ENCODE measurements at regions not wholly inside any gene's neighbourhood (a gene's known extent, or its start where the extent isn't known, plus 50 kb on each side); places are given as distances from the start of the nearest gene placed in this dataset.

DNA sequence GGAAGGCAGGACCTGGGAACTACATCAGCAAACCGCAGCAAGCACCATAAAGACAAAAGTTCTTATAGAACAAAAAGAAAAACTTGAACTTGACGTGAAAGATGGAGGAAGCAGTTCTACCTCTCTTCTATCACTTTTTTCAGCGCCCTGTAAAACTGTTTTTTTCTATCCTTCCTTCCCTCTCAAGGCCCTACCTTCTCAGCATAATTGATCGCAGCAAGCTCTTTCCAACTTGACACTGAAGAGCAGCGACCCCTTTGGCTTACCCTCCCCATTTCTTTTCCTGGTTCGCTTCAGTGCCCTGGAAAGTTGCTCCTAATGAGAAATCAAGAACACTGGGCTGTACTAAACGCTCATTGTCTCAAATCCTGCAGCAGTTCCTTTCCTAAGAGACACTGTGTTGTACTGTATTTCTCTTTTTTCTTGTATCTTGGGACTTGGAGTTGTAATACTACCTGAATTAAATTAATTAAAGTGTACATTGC is 150.6 kb upstream of the SLC4A4 start:
- Histone ChIP-seq H3K36me3 (ENCODE audit: control insufficient read depth in 3 of 3, insufficient read depth in 2 of 3, low read depth in 1 of 3, low read length in 3 of 3) (no peaks in the 10 kb centered on the region), H3K4me3 (ENCODE audit: low read depth in 1 of 3, low read length in 3 of 3) (peak overlapping the region in 2 of 3 donors; percentile 85 to 93), H3K4me1 (ENCODE audit: control insufficient read depth in 3 of 3, insufficient read depth in 2 of 3, low read depth in 1 of 3, low read length in 2 of 3) (peaks cover 0 to 2% (median 0%) of the 10 kb centered on the region in 3 donors), H3K9me3 (ENCODE audit: control insufficient read depth in 2 of 2, insufficient read depth in 1 of 2, low read depth in 1 of 2, low read length in 1 of 2) (no peaks in the 10 kb centered on the region), H3K27ac (ENCODE audit: low read depth in 1 of 3, low read length in 2 of 3) (peak overlapping the region; percentile 27 to 82 (median 65)), H3K27me3 (ENCODE audit: control insufficient read depth in 3 of 3, insufficient read depth in 3 of 3, low read length in 3 of 3) (peaks cover 0 to 4% (median 0%) of the 10 kb centered on the region in 3 donors)
- FAIRE-seq (no peak), DNase-seq (peak in 1 of 2 donors; percentile 24)
- 6 to 19% (median 11%) methylated on average over 7 of the region's 7 CpGs for WGBS, 3 donors

DNA sequence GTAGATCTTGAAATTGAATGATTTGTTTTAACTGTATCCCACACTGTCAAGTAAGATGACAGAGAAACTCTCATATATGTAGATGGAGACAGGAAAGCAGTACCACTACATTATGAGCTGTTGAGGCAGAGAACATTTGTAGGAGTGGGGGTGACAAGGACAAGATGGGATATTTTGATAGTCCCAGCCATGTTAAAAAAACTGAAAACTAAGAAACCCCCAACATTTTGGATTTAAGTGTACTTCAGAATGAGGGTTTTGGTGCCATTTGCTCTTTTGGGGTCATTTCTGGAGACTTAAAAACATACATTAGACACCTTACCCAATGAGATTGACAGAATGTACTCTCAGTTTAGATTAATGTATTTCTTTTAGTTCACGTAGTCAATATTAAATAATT is 149.9 kb upstream of the SLC4A4 start:
- peaks cover 0 to 2% (median 0%) of the 10 kb centered on the region in 3 donors for H3K4me1 ChIP-seq (ENCODE audit: control insufficient read depth in 3 of 3, insufficient read depth in 2 of 3, low read depth in 1 of 3, low read length in 2 of 3)
- no peaks in the 10 kb centered on the region for H3K36me3 ChIP-seq (ENCODE audit: control insufficient read depth in 3 of 3, insufficient read depth in 2 of 3, low read depth in 1 of 3, low read length in 3 of 3)
- FAIRE-seq, result no peak
- H3K4me3 ChIP-seq (ENCODE audit: low read depth in 1 of 3, low read length in 3 of 3), result peak overlapping the region in 2 of 3 donors; percentile 0 to 38
- no peak for DNase-seq
- H3K27ac ChIP-seq (ENCODE audit: low read depth in 1 of 3, low read length in 2 of 3), result no peak overlapping the region
- H3K27me3 ChIP-seq (ENCODE audit: control insufficient read depth in 3 of 3, insufficient read depth in 3 of 3, low read length in 3 of 3), result peaks cover 0 to 4% (median 0%) of the 10 kb centered on the region in 3 donors
- no peaks in the 10 kb centered on the region for H3K9me3 ChIP-seq (ENCODE audit: control insufficient read depth in 2 of 2, insufficient read depth in 1 of 2, low read depth in 1 of 2, low read length in 1 of 2)
- WGBS, 3 donors, result 24 to 63% (median 54%) methylated on average over 1 of the region's 1 CpG

DNA sequence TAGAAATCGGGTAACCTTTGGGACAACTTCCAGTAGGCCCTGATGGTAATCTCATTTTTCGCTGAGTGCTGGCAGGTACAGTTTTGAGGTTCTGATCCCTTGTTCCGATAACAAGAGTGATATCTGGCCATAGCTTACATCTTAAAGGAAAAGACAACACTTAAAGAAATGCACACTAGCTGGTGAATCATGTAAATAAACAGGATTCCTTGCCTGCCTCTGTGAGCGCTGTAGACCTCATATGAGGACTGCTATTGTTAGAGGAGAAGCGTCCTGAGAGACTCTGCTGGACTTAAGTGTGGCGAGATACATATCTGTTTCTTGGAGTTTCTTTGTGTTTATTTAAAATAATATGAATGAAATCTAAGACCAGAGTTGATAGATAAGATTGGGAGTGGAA is 149.3 kb upstream of the SLC4A4 start:
- 35 to 65% (median 49%) methylated on average over 6 of the region's 6 CpGs for WGBS, 3 donors
- Histone ChIP-seq H3K4me1 (ENCODE audit: control insufficient read depth in 3 of 3, insufficient read depth in 2 of 3, low read depth in 1 of 3, low read length in 2 of 3) (peaks cover 0 to 2% (median 0%) of the 10 kb centered on the region in 3 donors), H3K9me3 (ENCODE audit: control insufficient read depth in 2 of 2, insufficient read depth in 1 of 2, low read depth in 1 of 2, low read length in 1 of 2) (no peaks in the 10 kb centered on the region), H3K4me3 (ENCODE audit: low read depth in 1 of 3, low read length in 3 of 3) (peak overlapping the region in 1 of 3 donors; percentile 38), H3K27ac (ENCODE audit: low read depth in 1 of 3, low read length in 2 of 3) (no peak overlapping the region), H3K36me3 (ENCODE audit: control insufficient read depth in 3 of 3, insufficient read depth in 2 of 3, low read depth in 1 of 3, low read length in 3 of 3) (peaks cover 0 to under 1% (median 0%) of the 10 kb centered on the region in 3 donors), H3K27me3 (ENCODE audit: control insufficient read depth in 3 of 3, insufficient read depth in 3 of 3, low read length in 3 of 3) (peaks cover 0 to 4% (median 0%) of the 10 kb centered on the region in 3 donors)
- FAIRE-seq, result peak; percentile 15
- DNase-seq, result peak in 1 of 2 donors; percentile 48

DNA sequence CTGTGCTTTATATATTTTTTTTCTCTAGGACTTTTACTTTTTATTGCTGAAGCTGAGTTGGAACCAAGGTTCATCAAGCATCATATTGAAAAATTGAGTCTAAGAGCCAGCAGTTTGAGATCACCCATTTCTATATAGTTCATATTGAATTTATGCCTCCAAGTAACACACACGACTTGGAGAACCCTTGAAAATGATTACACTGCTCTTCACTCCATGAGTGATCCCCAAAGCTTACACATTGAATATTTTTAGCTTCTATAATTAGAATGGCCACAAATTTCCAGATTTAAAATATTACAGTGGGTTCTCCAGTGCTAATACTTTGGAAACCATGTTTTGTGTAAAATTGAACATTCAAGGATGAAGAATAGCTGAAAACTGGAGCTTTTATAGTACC is 144.4 kb upstream of the SLC4A4 start:
- FAIRE-seq (no peak), DNase-seq (no peak)
- Histone ChIP-seq H3K27me3 (ENCODE audit: control insufficient read depth in 3 of 3, insufficient read depth in 3 of 3, low read length in 3 of 3) (no peaks in the 10 kb centered on the region), H3K27ac (ENCODE audit: low read depth in 1 of 3, low read length in 2 of 3) (no peak overlapping the region), H3K9me3 (ENCODE audit: control insufficient read depth in 2 of 2, insufficient read depth in 1 of 2, low read depth in 1 of 2, low read length in 1 of 2) (no peaks in the 10 kb centered on the region), H3K4me3 (ENCODE audit: low read depth in 1 of 3, low read length in 3 of 3) (no peak overlapping the region), H3K4me1 (ENCODE audit: control insufficient read depth in 3 of 3, insufficient read depth in 2 of 3, low read depth in 1 of 3, low read length in 2 of 3) (peaks cover 0 to 9% (median 2%) of the 10 kb centered on the region in 3 donors), H3K36me3 (ENCODE audit: control insufficient read depth in 3 of 3, insufficient read depth in 2 of 3, low read depth in 1 of 3, low read length in 3 of 3) (peaks cover 0 to 1% (median 0%) of the 10 kb centered on the region in 3 donors)
- 69 to 88% (median 74%) methylated on average over 1 of the region's 1 CpG for WGBS, 3 donors

DNA sequence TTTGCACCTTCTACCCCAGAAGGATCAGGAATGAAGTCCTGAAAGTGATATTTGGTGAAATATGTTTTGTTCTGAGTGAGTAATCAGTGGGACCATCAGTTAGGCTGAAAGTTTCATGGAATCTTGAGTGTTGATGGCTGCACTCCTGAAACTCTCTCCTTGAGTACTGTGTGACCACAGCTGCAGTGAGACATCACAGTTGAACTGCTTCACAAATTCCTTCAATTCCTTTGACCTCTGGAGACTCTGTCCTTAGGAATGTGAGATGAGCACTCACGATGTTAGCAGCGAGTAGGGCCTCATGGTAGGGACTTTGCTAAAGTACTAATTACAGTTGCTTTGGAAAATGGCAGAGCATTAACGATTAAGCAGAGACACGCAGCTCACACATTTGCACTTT is 142.9 kb upstream of the SLC4A4 start:
- FAIRE-seq (no peak), DNase-seq (no peak)
- no peaks in the 10 kb centered on the region for H3K27me3 ChIP-seq (ENCODE audit: control insufficient read depth in 3 of 3, insufficient read depth in 3 of 3, low read length in 3 of 3)
- WGBS, 3 donors, result 74 to 82% (median 76%) methylated on average over 4 of the region's 4 CpGs
- peaks cover 0 to 17% (median 2%) of the 10 kb centered on the region in 3 donors for H3K4me1 ChIP-seq (ENCODE audit: control insufficient read depth in 3 of 3, insufficient read depth in 2 of 3, low read depth in 1 of 3, low read length in 2 of 3)
- H3K4me3 ChIP-seq (ENCODE audit: low read depth in 1 of 3, low read length in 3 of 3), result no peak overlapping the region
- H3K36me3 ChIP-seq (ENCODE audit: control insufficient read depth in 3 of 3, insufficient read depth in 2 of 3, low read depth in 1 of 3, low read length in 3 of 3), result peaks cover 0 to 1% (median 0%) of the 10 kb centered on the region in 3 donors
- no peak overlapping the region for H3K27ac ChIP-seq (ENCODE audit: low read depth in 1 of 3, low read length in 2 of 3)
- H3K9me3 ChIP-seq (ENCODE audit: control insufficient read depth in 2 of 2, insufficient read depth in 1 of 2, low read depth in 1 of 2, low read length in 1 of 2), result no peaks in the 10 kb centered on the region

DNA sequence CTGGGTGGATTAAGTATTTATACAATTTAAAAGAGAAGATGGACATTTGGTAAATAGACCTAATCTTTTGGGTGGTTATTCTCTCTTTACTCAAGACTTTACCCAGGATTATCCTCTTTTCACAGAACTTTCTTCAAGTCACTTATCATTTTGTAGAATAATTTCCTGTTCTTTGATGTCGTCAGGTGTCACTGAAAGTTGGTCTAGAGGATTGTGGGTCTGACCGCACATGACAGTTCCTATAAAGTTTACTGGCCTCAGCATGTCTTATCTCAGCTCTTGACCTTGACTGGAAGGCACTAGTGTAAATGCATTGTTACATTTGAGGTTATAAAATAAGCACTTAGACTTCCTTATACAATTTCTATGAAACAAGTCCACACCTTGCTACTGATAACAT is 139.9 kb upstream of the SLC4A4 start:
- FAIRE-seq (no peak), DNase-seq (peak; percentile 83 to 86)
- 9 to 35% (median 9%) methylated on average over 2 of the region's 2 CpGs for WGBS, 3 donors
- H3K27me3 ChIP-seq (ENCODE audit: control insufficient read depth in 3 of 3, insufficient read depth in 3 of 3, low read length in 3 of 3), result no peaks in the 10 kb centered on the region
- no peaks in the 10 kb centered on the region for H3K9me3 ChIP-seq (ENCODE audit: control insufficient read depth in 2 of 2, insufficient read depth in 1 of 2, low read depth in 1 of 2, low read length in 1 of 2)
- peaks cover 0 to 24% (median 2%) of the 10 kb centered on the region in 3 donors for H3K4me1 ChIP-seq (ENCODE audit: control insufficient read depth in 3 of 3, insufficient read depth in 2 of 3, low read depth in 1 of 3, low read length in 2 of 3)
- peaks cover 0 to 1% (median 0%) of the 10 kb centered on the region in 3 donors for H3K36me3 ChIP-seq (ENCODE audit: control insufficient read depth in 3 of 3, insufficient read depth in 2 of 3, low read depth in 1 of 3, low read length in 3 of 3)
- peak overlapping the region in 2 of 3 donors; percentile 20 to 78 for H3K27ac ChIP-seq (ENCODE audit: low read depth in 1 of 3, low read length in 2 of 3)
- no peak overlapping the region for H3K4me3 ChIP-seq (ENCODE audit: low read depth in 1 of 3, low read length in 3 of 3)

DNA sequence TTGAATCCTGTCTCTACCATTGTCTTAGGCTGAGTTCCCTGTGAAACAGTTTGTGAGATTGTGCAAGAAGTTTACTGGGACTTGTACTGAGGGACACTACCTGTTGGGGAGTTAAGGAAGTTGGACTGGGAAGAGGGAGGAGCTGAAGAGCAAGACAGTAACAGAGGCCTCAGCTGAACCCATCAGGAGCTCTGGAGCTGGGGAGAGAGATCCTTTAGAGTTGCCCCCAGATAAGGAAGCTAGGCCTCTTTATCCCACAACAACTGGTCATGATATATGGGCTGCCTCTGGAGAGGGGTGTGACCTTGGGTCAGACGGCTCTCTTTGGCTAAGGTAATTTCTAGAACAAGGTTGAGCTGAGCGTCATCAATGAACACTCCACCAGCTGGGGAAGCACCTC is 137.8 kb upstream of the SLC4A4 start:
- no peak overlapping the region for H3K4me3 ChIP-seq (ENCODE audit: low read depth in 1 of 3, low read length in 3 of 3)
- DNase-seq (peak; percentile 29 to 63), FAIRE-seq (no peak)
- no peaks in the 10 kb centered on the region for H3K36me3 ChIP-seq (ENCODE audit: control insufficient read depth in 3 of 3, insufficient read depth in 2 of 3, low read depth in 1 of 3, low read length in 3 of 3)
- peak overlapping the region in 1 of 3 donors; percentile 55 for H3K27ac ChIP-seq (ENCODE audit: low read depth in 1 of 3, low read length in 2 of 3)
- no peaks in the 10 kb centered on the region for H3K9me3 ChIP-seq (ENCODE audit: control insufficient read depth in 2 of 2, insufficient read depth in 1 of 2, low read depth in 1 of 2, low read length in 1 of 2)
- no peaks in the 10 kb centered on the region for H3K27me3 ChIP-seq (ENCODE audit: control insufficient read depth in 3 of 3, insufficient read depth in 3 of 3, low read length in 3 of 3)
- peaks cover 0 to 21% (median 2%) of the 10 kb centered on the region in 3 donors for H3K4me1 ChIP-seq (ENCODE audit: control insufficient read depth in 3 of 3, insufficient read depth in 2 of 3, low read depth in 1 of 3, low read length in 2 of 3)
- WGBS, 3 donors, result 55 to 65% (median 62%) methylated on average over 2 of the region's 2 CpGs

DNA sequence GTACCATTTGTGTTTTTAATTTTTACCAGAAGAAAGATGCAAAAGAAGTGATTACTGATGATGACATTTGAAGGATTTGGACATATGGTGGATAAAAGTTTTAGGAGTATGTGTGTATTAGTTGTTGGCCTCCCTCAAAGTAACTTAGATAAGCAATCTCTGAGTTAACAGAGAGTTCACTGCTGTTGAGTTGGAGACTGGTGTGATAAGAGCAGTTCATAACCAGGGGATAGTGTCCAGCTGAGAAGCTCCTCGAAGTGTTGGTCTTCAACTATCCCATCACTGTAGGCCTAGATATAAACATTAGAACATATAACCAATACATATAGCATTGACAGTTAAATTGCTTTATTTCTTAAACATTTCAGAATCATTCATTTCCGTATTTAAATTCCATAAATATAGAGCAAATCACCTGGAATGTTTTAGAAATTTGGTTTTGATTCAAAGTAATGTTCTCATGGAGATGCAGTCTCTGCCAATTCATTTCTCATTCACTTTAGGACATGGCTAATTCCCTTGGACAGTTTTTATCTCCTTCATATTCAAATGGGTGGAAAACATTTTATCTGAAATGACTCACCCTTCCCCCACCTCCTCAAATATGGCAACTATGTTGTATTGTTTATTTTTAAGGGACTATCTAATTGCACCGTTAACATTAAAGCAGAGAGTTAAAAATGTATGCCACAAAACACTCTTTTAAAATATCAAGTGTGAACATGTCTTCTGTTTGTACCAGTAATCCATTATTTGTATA is 136.8 kb upstream of the SLC4A4 start:
- 84 to 87% (median 87%) methylated on average over 3 of the region's 3 CpGs for WGBS, 3 donors
- no peaks in the 10 kb centered on the region for H3K36me3 ChIP-seq (ENCODE audit: control insufficient read depth in 3 of 3, insufficient read depth in 2 of 3, low read depth in 1 of 3, low read length in 3 of 3)
- no peaks in the 10 kb centered on the region for H3K27me3 ChIP-seq (ENCODE audit: control insufficient read depth in 3 of 3, insufficient read depth in 3 of 3, low read length in 3 of 3)
- H3K4me3 ChIP-seq (ENCODE audit: low read depth in 1 of 3, low read length in 3 of 3), result no peak overlapping the region
- FAIRE-seq, result no peak
- H3K9me3 ChIP-seq (ENCODE audit: control insufficient read depth in 2 of 2, insufficient read depth in 1 of 2, low read depth in 1 of 2, low read length in 1 of 2), result no peaks in the 10 kb centered on the region
- DNase-seq, result no peak
- H3K27ac ChIP-seq (ENCODE audit: low read depth in 1 of 3, low read length in 2 of 3), result no peak overlapping the region
- peaks cover 0 to 20% (median 2%) of the 10 kb centered on the region in 3 donors for H3K4me1 ChIP-seq (ENCODE audit: control insufficient read depth in 3 of 3, insufficient read depth in 2 of 3, low read depth in 1 of 3, low read length in 2 of 3)

Data from small intestine (tissue), 7 donors.